H1 (cell line): ENCODE measurements at regions not wholly inside any gene's neighbourhood (a gene's known extent, or its start where the extent isn't known, plus 50 kb on each side); places are given as distances from the start of the nearest gene placed in this dataset.
A peak's percentile ranks its signal among the peaks of the same experiment; 100 is the strongest.

ENCODE experiments used
- CTCF ChIA-PET: fragments of 300-600 bp; sonication (Branson Sonifier 250); formaldehyde crosslinking; loops from one replicate; lab custom pipeline; 2021; ENCODE audit not compliant: partially characterized antibody; lab: Charles Lee
- POLR2A ChIA-PET: fragments of 300-600 bp; sonication (Branson Sonifier 250); formaldehyde crosslinking; loops from one replicate; lab custom pipeline; 2021; ENCODE audit warnings: inconsistent platforms; ENCODE audit not compliant: partially characterized antibody; lab: Charles Lee
- DNase-seq, 2 experiments: peaks; one replicate each; pipeline versions ENCODE4 v3.0.0 to v3.0.0-alpha.2; 2010 to 2022; ENCODE audit warnings: low spot score in 2 of 2, low read depth in 1 of 2, mixed read lengths in 1 of 2
- FAIRE-seq: peaks from 2 replicates; lab custom pipeline; 2011; peaks lifted over from hg19 to GRCh38; lab: Jason Lieb, UNC
- H2AFZ ChIP-seq: 2 replicates; pipeline ENCODE4 v1.8.1; 2012; ENCODE audit warnings: low read length, inconsistent platforms
- H2AK5ac ChIP-seq: 2 replicates; pipeline ENCODE4 v1.6.1; 2013; ENCODE audit warnings: low read depth, low read length
- H2BK120ac ChIP-seq: replicated peaks from 2 replicates; pipeline ENCODE3; 2013; ENCODE audit warnings: low read depth, low read length, inconsistent platforms
- H2BK12ac ChIP-seq: 2 replicates; pipeline ENCODE4 v1.6.1; 2013; ENCODE audit warnings: low read depth, low read length
- H2BK15ac ChIP-seq: 2 replicates; pipeline ENCODE4 v1.6.1; 2013; ENCODE audit warnings: low read length
- H2BK20ac ChIP-seq: 2 replicates; pipeline ENCODE4 v1.6.1; 2013; ENCODE audit warnings: low read length
- H2BK5ac ChIP-seq: 2 replicates; pipeline ENCODE4 v1.6.1; 2013; ENCODE audit warnings: low read depth, low read length
- H3K14ac ChIP-seq: 2 replicates; pipeline ENCODE4 v1.6.1; 2013; ENCODE audit warnings: inconsistent platforms; ENCODE audit not compliant: insufficient read length
- H3K18ac ChIP-seq: 2 replicates; pipeline ENCODE4 v1.6.1; 2013; ENCODE audit warnings: low read length; ENCODE audit errors: extremely low read depth
- H3K23ac ChIP-seq: 2 replicates; pipeline ENCODE4 v1.6.1; 2013; ENCODE audit warnings: inconsistent platforms; ENCODE audit not compliant: insufficient read length
- H3K23me2 ChIP-seq: 2 replicates; pipeline ENCODE4 v1.6.1; 2013; ENCODE audit warnings: low read depth, low read length
- H3K27ac ChIP-seq: 2 replicates; pipeline ENCODE4 v1.6.1; 2011; ENCODE audit warnings: low read depth, low read length, inconsistent platforms
- H3K27me3 ChIP-seq, 4 experiments: replicated peaks in 1 of 4; 1 replicate in 1 of 4; 2 replicates in 3 of 4; pipeline versions ENCODE4 v1.6.1 to v1.8.1; 2011 to 2013; ENCODE audit warnings: low read length in 3 of 4, mild to moderate bottlenecking in 3 of 4, inconsistent platforms in 2 of 4, mixed read lengths in 2 of 4, moderate library complexity in 1 of 4; ENCODE audit not compliant: control insufficient read depth in 3 of 4, insufficient read depth in 3 of 4; ENCODE audit errors: extremely low read depth in 1 of 4
- H3K36me3 ChIP-seq, 4 experiments: 2 replicates each; pipeline versions ENCODE4 v1.6.1 to v1.8.1; 2011 to 2013; ENCODE audit warnings: mild to moderate bottlenecking in 4 of 4, low read length in 3 of 4, moderate library complexity in 2 of 4, control low read depth in 1 of 4, inconsistent platforms in 1 of 4; ENCODE audit not compliant: insufficient read depth in 4 of 4, control insufficient read depth in 2 of 4
- H3K4ac ChIP-seq: replicated peaks from 2 replicates; pipeline ENCODE3; 2013; ENCODE audit warnings: low read length, low read depth, mixed read lengths, inconsistent platforms; ENCODE audit not compliant: insufficient read length
- H3K4me1 ChIP-seq, 4 experiments: replicated peaks in 1 of 4; 1 replicate in 1 of 4; 2 replicates in 3 of 4; pipeline versions ENCODE4 v1.6.1 to v1.8.1; 2011 to 2013; ENCODE audit warnings: low read length in 3 of 4, inconsistent platforms in 2 of 4, mixed read lengths in 1 of 4; ENCODE audit not compliant: insufficient read depth in 4 of 4, control insufficient read depth in 3 of 4
- H3K4me2 ChIP-seq, 2 experiments: 2 replicates each; pipeline versions ENCODE4 v1.6.1 to v1.8.1; 2011 to 2013; ENCODE audit warnings: low read depth in 2 of 2, low read length in 2 of 2, control low read depth in 1 of 2, inconsistent platforms in 1 of 2, mild to moderate bottlenecking in 1 of 2; ENCODE audit not compliant: insufficient read depth in 1 of 2
- H3K4me3 ChIP-seq, 4 experiments: fragments of 200-600, 300-600 bp in 1 of 4; sonication (generic), shearing (Covaris generic), sonication (Bioruptor Twin) in 1 of 4; 2 replicates each; pipeline versions ENCODE4 v1.5.1 to v1.8.1; 2011 to 2016; ENCODE audit warnings: low read length in 4 of 4, low read depth in 3 of 4, control low read depth in 2 of 4, inconsistent platforms in 2 of 4, mild to moderate bottlenecking in 2 of 4, mixed read lengths in 1 of 4, moderate library complexity in 1 of 4; ENCODE audit not compliant: insufficient read depth in 2 of 4; ENCODE audit errors: extremely low read depth in 1 of 4
- H3K56ac ChIP-seq: replicated peaks from 2 replicates; pipeline ENCODE3; 2013; ENCODE audit warnings: low read depth, mild to moderate bottlenecking, mixed read lengths, low read length, inconsistent platforms; ENCODE audit not compliant: insufficient read length
- H3K79me1 ChIP-seq: 2 replicates; pipeline ENCODE4 v1.6.1; 2013; ENCODE audit warnings: low read depth, low read length, control low read depth
- H3K79me2 ChIP-seq, 2 experiments: 2 replicates each; pipeline versions ENCODE4 v1.6.1 to v1.8.1; 2012 to 2013; ENCODE audit warnings: low read length in 2 of 2, mild to moderate bottlenecking in 2 of 2, inconsistent platforms in 1 of 2; ENCODE audit not compliant: insufficient read depth in 2 of 2, control insufficient read depth in 1 of 2
- H3K9ac ChIP-seq, 4 experiments: replicated peaks in 1 of 4; 1 replicate in 1 of 4; 2 replicates in 3 of 4; pipeline versions ENCODE4 v1.6.1 to v1.8.1; 2011 to 2013; ENCODE audit warnings: low read depth in 3 of 4, low read length in 3 of 4, control low read depth in 2 of 4, mild to moderate bottlenecking in 2 of 4, moderate library complexity in 2 of 4, inconsistent platforms in 1 of 4; ENCODE audit errors: extremely low read depth in 1 of 4
- H3K9me3 ChIP-seq, 2 experiments: 2 replicates each; pipeline versions ENCODE4 v1.6.1 to v1.8.1; 2012 to 2013; ENCODE audit warnings: mild to moderate bottlenecking in 2 of 2, moderate library complexity in 2 of 2, control low read depth in 1 of 2, inconsistent platforms in 1 of 2, low read depth in 1 of 2, low read length in 1 of 2, mixed read lengths in 1 of 2; ENCODE audit not compliant: insufficient read depth in 2 of 2
- H4K20me1 ChIP-seq, 2 experiments: replicated peaks in 1 of 2; 2 replicates each; pipeline versions ENCODE3 to v1.8.1; 2011 to 2013; ENCODE audit warnings: inconsistent platforms in 2 of 2, low read length in 2 of 2, mild to moderate bottlenecking in 1 of 2; ENCODE audit not compliant: insufficient read depth in 2 of 2, control insufficient read depth in 1 of 2
- H4K5ac ChIP-seq: 2 replicates; pipeline ENCODE4 v1.6.1; 2013; ENCODE audit warnings: low read length, low read depth, mixed read lengths, inconsistent platforms; ENCODE audit not compliant: insufficient read length
- H4K8ac ChIP-seq: 2 replicates; pipeline ENCODE4 v1.8.0; 2013; ENCODE audit warnings: mild to moderate bottlenecking, moderate library complexity, low read length, inconsistent platforms; ENCODE audit not compliant: insufficient read depth; ENCODE audit errors: extremely low read depth
- H4K91ac ChIP-seq: replicated peaks from 2 replicates; pipeline ENCODE3; 2013; ENCODE audit warnings: low read length, mixed read lengths, inconsistent platforms; ENCODE audit not compliant: insufficient read length
- CBX5 ChIP-seq: fragments of 300-800, 300-1000 bp; sonication (generic); IDR thresholded peaks from 2 replicates; pipeline ENCODE4 v1.7.1; 2016; ENCODE audit warnings: antibody characterized with exemption, low read length, low read depth
- CTCF ChIP-seq, 3 experiments: IDR thresholded peaks; 1 replicate in 2 of 3; 2 replicates in 1 of 3; pipeline versions ENCODE4 v1.5.1 to v1.6.1; 2011; ENCODE audit warnings: low read length in 3 of 3, mild to moderate bottlenecking in 3 of 3, inconsistent platforms in 2 of 3, low read depth in 1 of 3, moderate library complexity in 1 of 3; ENCODE audit not compliant: insufficient read depth in 1 of 3; ENCODE audit errors: control extremely low read depth in 1 of 3
- JUN ChIP-seq: IDR thresholded peaks from 2 replicates; pipeline ENCODE4 v1.6.1; 2011; ENCODE audit warnings: low read depth, mild to moderate bottlenecking, improper control_type of control experiment, low read length
- KDM1A ChIP-seq: fragments of 200-600, 300-600 bp; sonication (generic); IDR thresholded peaks from 2 replicates; pipeline ENCODE4 v1.7.1; 2016; ENCODE audit warnings: mild to moderate bottlenecking, low read length, borderline replicate concordance
- PHF8 ChIP-seq: fragments of 200-600 bp; sonication (generic); conservative IDR thresholded peaks from 2 replicates; pipeline ENCODE4 v1.7.1; 2012; ENCODE audit warnings: low read depth, mild to moderate bottlenecking, inconsistent platforms, low read length, moderate library complexity
- POU5F1 ChIP-seq: IDR thresholded peaks from 2 replicates; pipeline ENCODE4 v1.6.1; 2011; ENCODE audit warnings: low read depth, mild to moderate bottlenecking, low read length, moderate library complexity
- RAD21 ChIP-seq, 2 experiments: IDR thresholded peaks in 1 of 2; conservative IDR thresholded peaks in 1 of 2; 2 replicates each; pipeline ENCODE4 v1.6.1; 2011; ENCODE audit warnings: low read depth in 2 of 2, low read length in 2 of 2, improper control_type of control experiment in 1 of 2, inconsistent platforms in 1 of 2, mild to moderate bottlenecking in 1 of 2, moderate library complexity in 1 of 2
- RNF2 ChIP-seq: fragments of 200-900, 300-1000 bp; sonication (generic); IDR thresholded peaks from 2 replicates; pipeline ENCODE4 v1.7.1; 2016; ENCODE audit warnings: borderline replicate concordance, low read depth, mild to moderate bottlenecking, antibody characterized with exemption, low read length; ENCODE audit not compliant: poor library complexity, severe bottlenecking; ENCODE audit errors: missing control alignments
- TCF12 ChIP-seq: IDR thresholded peaks from 2 replicates; pipeline ENCODE4 v1.6.1; 2011; ENCODE audit warnings: low read depth, mild to moderate bottlenecking, low read length
- WGBS, 2 experiments: shearing (Covaris generic) in 1 of 2; methylation state at CpG; one replicate each; pipeline versions ENCODE4 v1.1.6 to v1.1.7; 2013 to 2015; ENCODE audit warnings: low lambda C conversion rate in 2 of 2, mixed read lengths in 2 of 2, inconsistent platforms in 1 of 2, low coverage in 1 of 2, missing lambda C conversion rate in 1 of 2; ENCODE audit not compliant: insufficient replicate concordance in 2 of 2, insufficient coverage in 1 of 2, insufficient read length in 1 of 2; ENCODE audit errors: extremely low coverage in 1 of 2, missing lambda C conversion rate in 1 of 2; 5-methylcytosine and 5-hydroxymethylcytosine counted together

GRCh38 chr11:32200136-32200847 lies 109.4 kb downstream of the RCN1 start:
- H3K4me2 ChIP-seq, result no peak overlapping the region
- H3K23me2 ChIP-seq, result no peaks in the 10 kb centered on the region
- no peaks in the 10 kb centered on the region for H3K4me1 ChIP-seq
- CTCF ChIA-PET, result interaction anchor here (0.9 to 4.1 kb wide), 11 partner anchors 9 to 959 kb away, joined by 3 to 18 read pairs (median 5); no protein-coding TSS in a partner anchor
- no peaks in the 10 kb centered on the region for H4K20me1 ChIP-seq
- DNase-seq (peak in 1 of 2 experiments; percentile 53), FAIRE-seq (peak; percentile 68)
- no peak overlapping the region for H3K23ac ChIP-seq
- no peak overlapping the region for H2BK15ac ChIP-seq
- H2BK5ac ChIP-seq, result no peak overlapping the region
- no peak overlapping the region for H2BK120ac ChIP-seq
- no peak overlapping the region for H2AFZ ChIP-seq
- POLR2A ChIA-PET, result no interaction called here
- no peak overlapping the region for H3K4me3 ChIP-seq
- H4K91ac ChIP-seq, result no peak overlapping the region
- H3K27me3 ChIP-seq, result no peaks in the 10 kb centered on the region
- 88% methylated on average over 19 of the region's 19 CpGs; no CpG with 5 or more reads in 1 of the 2 experiments for WGBS, 2 experiments
- no peak overlapping the region for H2BK12ac ChIP-seq
- H3K79me2 ChIP-seq, result no peaks in the 10 kb centered on the region
- H3K27ac ChIP-seq, result no peak overlapping the region
- H3K14ac ChIP-seq, result no peak overlapping the region
- no peak overlapping the region for H4K8ac ChIP-seq
- no peak overlapping the region for H2AK5ac ChIP-seq
- H2BK20ac ChIP-seq, result no peak overlapping the region
- no peak overlapping the region for H3K9ac ChIP-seq
- H3K56ac ChIP-seq, result no peak overlapping the region
- no peaks in the 10 kb centered on the region for H3K36me3 ChIP-seq
- H3K4ac ChIP-seq, result no peak overlapping the region
- H3K9me3 ChIP-seq, result no peaks in the 10 kb centered on the region
- H3K18ac ChIP-seq, result no peak overlapping the region
- H3K79me1 ChIP-seq, result no peaks in the 10 kb centered on the region
- no peak overlapping the region for H4K5ac ChIP-seq
- TF ChIP-seq TCF12, result no peak
- TF ChIP-seq CTCF (IDR thresholded peaks at IDR 0.05; ENCODE audit: control extremely low read depth in 1 of 3, insufficient read depth in 1 of 3, low read depth in 1 of 3, low read length in 3 of 3), result peak; percentile 22 to 56 (median 47); a peak in 2 of 4 replicates
- TF ChIP-seq JUN, result no peak
- TF ChIP-seq KDM1A, result no peak
- no peak for TF ChIP-seq RNF2
- TF ChIP-seq POU5F1, result no peak
- no peak for TF ChIP-seq CBX5
- no peak for TF ChIP-seq PHF8
- TF ChIP-seq RAD21 (IDR thresholded peaks at IDR 0.05 in 1 of 2, conservative IDR thresholded peaks at IDR 0.05 in 1 of 2; ENCODE audit: low read depth in 2 of 2, low read length in 2 of 2), result peak; percentile 1 to 42; a peak in 2 of 4 replicates
